Activated CD4-positive, alpha-beta memory T cell treated with anti-CD3 and anti-CD28 coated beads for 36 hours (primary cell): ENCODE measurements at regions not wholly inside any gene's neighbourhood (a gene's known extent, or its start where the extent isn't known, plus 50 kb on each side); places are given as distances from the start of the nearest gene placed in this dataset.

Experiments used
- CTCF ChIA-PET: fragments of 350-600 bp; sonication (Branson Sonifier 250); formaldehyde crosslinking; loops from one replicate; lab custom pipeline; 2021; ENCODE audit warnings: antibody characterized with exemption, inconsistent platforms; lab: Charles Lee
- POLR2A ChIA-PET: fragments of 350-600 bp; sonication (Branson Sonifier 250); formaldehyde crosslinking; loops from one replicate; lab custom pipeline; 2021; ENCODE audit warnings: antibody characterized with exemption; lab: Charles Lee
- DNase-seq: peaks from one replicate; pipeline ENCODE4 v3.0.0-alpha.2; 2020
- H3K27ac Mint-ChIP-seq: one replicate; pipeline ENCODE4 v1.8.0; 2021; ENCODE audit warnings: mixed read lengths
- H3K27me3 Mint-ChIP-seq: one replicate; pipeline ENCODE4 v1.8.0; 2021; ENCODE audit warnings: mixed read lengths
- H3K36me3 Mint-ChIP-seq: one replicate; pipeline ENCODE4 v1.8.0; 2021; ENCODE audit warnings: mixed read lengths
- H3K4me1 Mint-ChIP-seq: one replicate; pipeline ENCODE4 v1.8.0; 2021; ENCODE audit warnings: low read depth, mixed read lengths
- H3K4me3 Mint-ChIP-seq: one replicate; pipeline ENCODE4 v1.8.0; 2021; ENCODE audit warnings: mild to moderate bottlenecking, mixed read lengths
- H3K9me3 Mint-ChIP-seq: one replicate; pipeline ENCODE4 v1.8.0; 2021; ENCODE audit warnings: mixed read lengths
- intact Hi-C: fragments of 100-400 bp; cut with micrococcal nuclease; formaldehyde crosslinking; loops from one replicate; pipeline ENCODE4 v1.15.1; 2023

GRCh38 chr18:28560331-28560730 lies 383.4 kb upstream of the CDH2 start:
- Mint-ChIP-seq H3K36me3 (no peaks in the 10 kb centered on the region), H3K9me3 (peaks cover 21% of the 10 kb centered on the region), H3K27me3 (no peaks in the 10 kb centered on the region), H3K4me3 (no peak overlapping the region), H3K4me1 (no peaks in the 10 kb centered on the region), H3K27ac (no peak overlapping the region)
- DNase-seq: no peak
- ChIA-PET CTCF (no interaction called here), POLR2A (no interaction called here)
- intact Hi-C loops: no loop called here

GRCh38 chr18:28559511-28559910 lies 382.6 kb upstream of the CDH2 start:
- Mint-ChIP-seq H3K9me3 (peaks cover 25% of the 10 kb centered on the region), H3K36me3 (no peaks in the 10 kb centered on the region), H3K4me1 (no peaks in the 10 kb centered on the region), H3K27me3 (no peaks in the 10 kb centered on the region), H3K4me3 (no peak overlapping the region), H3K27ac (no peak overlapping the region)
- intact Hi-C loops: no loop called here
- no peak for DNase-seq
- ChIA-PET POLR2A (no interaction called here), CTCF (no interaction called here)

- Mint-ChIP-seq H3K27me3 (no peaks in the 10 kb centered on the region), H3K4me1 (no peaks in the 10 kb centered on the region), H3K27ac (no peak overlapping the region), H3K36me3 (no peaks in the 10 kb centered on the region), H3K4me3 (no peak overlapping the region), H3K9me3 (peaks cover 37% of the 10 kb centered on the region)
- POLR2A ChIA-PET: no interaction called here
- DNase-seq: no peak
- CTCF ChIA-PET: no interaction called here
- intact Hi-C loops: no loop called here
Measured at GRCh38 chr18:28541934-28542333, 365.0 kb upstream of the CDH2 start.

GRCh38 chr18:28541276-28541930 lies 364.5 kb upstream of the CDH2 start:
- Mint-ChIP-seq H3K36me3 (no peaks in the 10 kb centered on the region), H3K9me3 (peaks cover 37% of the 10 kb centered on the region), H3K27me3 (no peaks in the 10 kb centered on the region), H3K4me1 (no peaks in the 10 kb centered on the region), H3K4me3 (no peak overlapping the region), H3K27ac (no peak overlapping the region)
- DNase-seq: no peak
- CTCF ChIA-PET: no interaction called here
- intact Hi-C loops: no loop called here
- POLR2A ChIA-PET: no interaction called here

GRCh38 chr18:28529644-28530043 lies 352.7 kb upstream of the CDH2 start:
- intact Hi-C loops: no loop called here
- Mint-ChIP-seq H3K4me3 (no peak overlapping the region), H3K27ac (no peak overlapping the region), H3K36me3 (no peaks in the 10 kb centered on the region), H3K4me1 (no peaks in the 10 kb centered on the region), H3K27me3 (no peaks in the 10 kb centered on the region), H3K9me3 (peaks cover 25% of the 10 kb centered on the region)
- POLR2A ChIA-PET: no interaction called here
- CTCF ChIA-PET: no interaction called here
- no peak for DNase-seq

- intact Hi-C loops: no loop called here
- Mint-ChIP-seq H3K9me3 (peaks cover 22% of the 10 kb centered on the region), H3K4me1 (no peaks in the 10 kb centered on the region), H3K4me3 (no peak overlapping the region), H3K27me3 (no peaks in the 10 kb centered on the region), H3K27ac (no peak overlapping the region), H3K36me3 (no peaks in the 10 kb centered on the region)
- POLR2A ChIA-PET: no interaction called here
- DNase-seq: no peak
- CTCF ChIA-PET: no interaction called here
Measured at GRCh38 chr18:28526196-28526595, 349.3 kb upstream of the CDH2 start.

- CTCF ChIA-PET: no interaction called here
- Mint-ChIP-seq H3K9me3 (peaks cover 28% of the 10 kb centered on the region), H3K27me3 (no peaks in the 10 kb centered on the region), H3K36me3 (no peaks in the 10 kb centered on the region), H3K27ac (no peak overlapping the region), H3K4me3 (no peak overlapping the region), H3K4me1 (no peaks in the 10 kb centered on the region)
- intact Hi-C loops: no loop called here
- POLR2A ChIA-PET: no interaction called here
- no peak for DNase-seq
Measured at GRCh38 chr18:28523758-28524475, 347.0 kb upstream of the CDH2 start.

- ChIA-PET POLR2A (no interaction called here), CTCF (no interaction called here)
- Mint-ChIP-seq H3K27me3 (no peaks in the 10 kb centered on the region), H3K9me3 (peaks cover 33% of the 10 kb centered on the region), H3K36me3 (no peaks in the 10 kb centered on the region), H3K4me1 (no peaks in the 10 kb centered on the region), H3K4me3 (no peak overlapping the region), H3K27ac (no peak overlapping the region)
- intact Hi-C loops: no loop called here
- DNase-seq: no peak
Measured at GRCh38 chr18:28522236-28522635, 345.3 kb upstream of the CDH2 start.

- intact Hi-C loops: no loop called here
- Mint-ChIP-seq H3K27ac (no peak overlapping the region), H3K4me3 (no peak overlapping the region), H3K27me3 (no peaks in the 10 kb centered on the region), H3K9me3 (peaks cover 31% of the 10 kb centered on the region), H3K4me1 (no peaks in the 10 kb centered on the region), H3K36me3 (no peaks in the 10 kb centered on the region)
- no peak for DNase-seq
- CTCF ChIA-PET: no interaction called here
- POLR2A ChIA-PET: no interaction called here
Measured at GRCh38 chr18:28519997-28520396, 343.1 kb upstream of the CDH2 start.

- Mint-ChIP-seq H3K27ac (no peak overlapping the region), H3K4me3 (no peak overlapping the region), H3K27me3 (no peaks in the 10 kb centered on the region), H3K4me1 (no peaks in the 10 kb centered on the region), H3K36me3 (no peaks in the 10 kb centered on the region), H3K9me3 (peaks cover 25% of the 10 kb centered on the region)
- ChIA-PET POLR2A (no interaction called here), CTCF (no interaction called here)
- intact Hi-C loops: no loop called here
- DNase-seq: no peak
Measured at GRCh38 chr18:28514699-28515098, 337.8 kb upstream of the CDH2 start.

- Mint-ChIP-seq H3K4me3 (no peak overlapping the region), H3K9me3 (peaks cover 18% of the 10 kb centered on the region), H3K27me3 (no peaks in the 10 kb centered on the region), H3K36me3 (no peaks in the 10 kb centered on the region), H3K4me1 (no peaks in the 10 kb centered on the region), H3K27ac (no peak overlapping the region)
- DNase-seq: no peak
- intact Hi-C loops: no loop called here
- ChIA-PET POLR2A (no interaction called here), CTCF (no interaction called here)
Measured at GRCh38 chr18:28512357-28512756, 335.4 kb upstream of the CDH2 start.

- intact Hi-C loops: no loop called here
- CTCF ChIA-PET: no interaction called here
- H3K36me3 Mint-ChIP-seq: no peaks in the 10 kb centered on the region
- H3K4me1 Mint-ChIP-seq: no peaks in the 10 kb centered on the region
- DNase-seq: no peak
- H3K27me3 Mint-ChIP-seq: no peaks in the 10 kb centered on the region
- peaks cover 18% of the 10 kb centered on the region for H3K9me3 Mint-ChIP-seq
- H3K4me3 Mint-ChIP-seq: no peak overlapping the region
- POLR2A ChIA-PET: no interaction called here
- no peak overlapping the region for H3K27ac Mint-ChIP-seq
Measured at GRCh38 chr18:28511413-28511821, 334.5 kb upstream of the CDH2 start.

GRCh38 chr18:28510210-28510609 lies 333.3 kb upstream of the CDH2 start:
- POLR2A ChIA-PET: no interaction called here
- Mint-ChIP-seq H3K4me1 (no peaks in the 10 kb centered on the region), H3K4me3 (no peak overlapping the region), H3K36me3 (no peaks in the 10 kb centered on the region), H3K9me3 (peaks cover 22% of the 10 kb centered on the region), H3K27ac (no peak overlapping the region), H3K27me3 (no peaks in the 10 kb centered on the region)
- no peak for DNase-seq
- intact Hi-C loops: no loop called here
- CTCF ChIA-PET: no interaction called here
